Left renal cortex interstitium (tissue), 4 donors: ENCODE measurements at regions not wholly inside any gene's neighbourhood (a gene's known extent, or its start where the extent isn't known, plus 50 kb on each side); places are given as distances from the start of the nearest gene placed in this dataset.
"Not testable (repeated sequence)": the region's sequence is repeated elsewhere in the genome, so short reads cannot be mapped to it uniquely, and the experiment has no call there.

Experiments
- DNase-seq, 4 donors: peaks; one replicate each; pipeline ENCODE4 v3.0.0-alpha.2; 2013; ENCODE audit warnings: low read depth in 4 of 4, low spot score in 2 of 4, missing footprints in 1 of 4

DNA sequence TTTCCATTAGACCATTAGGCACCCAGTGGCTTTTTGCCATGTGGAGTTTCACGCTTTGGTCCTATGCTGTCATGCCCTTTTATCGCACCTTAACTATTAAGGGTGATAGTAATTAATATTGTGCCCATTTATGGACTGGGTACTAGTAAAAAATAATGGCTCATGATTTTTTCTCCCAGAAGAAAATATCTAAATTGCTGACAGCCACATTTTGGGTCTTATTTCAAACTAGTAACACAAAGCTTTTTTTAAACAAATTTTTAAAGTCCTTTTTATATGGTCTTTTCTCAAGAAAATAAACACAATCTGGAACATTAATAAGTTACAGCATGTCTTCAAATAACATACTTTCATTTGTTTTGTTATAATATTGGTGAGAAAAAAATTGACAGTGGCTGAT lies 179.7 kb downstream of the ANKRD7 start:
- DNase-seq, result no peak

- DNase-seq, result no peak
These were observed 193.9 kb downstream of the ANKRD7 start for GRCh38 chr7:118418433-118418832.

GRCh38 chr7:118420888-118421287 lies 196.4 kb downstream of the ANKRD7 start:
- no peak for DNase-seq

GRCh38 chr7:118429141-118429540 lies 204.6 kb downstream of the ANKRD7 start:
- no peak for DNase-seq

- no peak for DNase-seq
These were observed 212.2 kb downstream of the ANKRD7 start for GRCh38 chr7:118436663-118437062.

- not testable (repeated sequence) for DNase-seq
These were observed 224.5 kb downstream of the ANKRD7 start for GRCh38 chr7:118449030-118449429.

- DNase-seq, result no peak
These were observed 225.5 kb downstream of the ANKRD7 start for GRCh38 chr7:118449797-118450567.

GRCh38 chr7:118452128-118452527 lies 227.6 kb downstream of the ANKRD7 start:
- DNase-seq, result peak in 1 of 4 donors; percentile 1

GRCh38 chr7:118467381-118467780 lies 242.9 kb downstream of the ANKRD7 start:
- no peak for DNase-seq

DNA sequence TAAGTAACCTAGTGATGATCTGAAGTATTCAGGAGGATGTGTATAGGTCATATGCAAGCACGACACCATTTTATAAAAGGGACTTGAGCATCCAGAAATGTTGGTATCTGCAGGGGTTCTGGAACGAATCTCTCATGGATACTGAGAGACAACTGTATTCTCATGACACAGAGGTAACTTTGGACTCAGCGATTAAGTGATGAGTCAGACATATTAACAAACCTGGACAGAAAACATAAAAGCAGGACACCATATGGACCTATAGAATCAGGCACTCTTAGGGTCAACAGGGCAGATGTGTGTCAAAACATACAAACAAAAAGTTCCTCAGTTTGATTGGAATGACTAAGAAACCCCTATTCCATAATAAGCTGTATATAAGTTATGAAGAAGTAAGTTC lies 248.1 kb downstream of the ANKRD7 start:
- DNase-seq, result no peak

GRCh38 chr7:118473271-118473670 lies 248.8 kb downstream of the ANKRD7 start:
- no peak for DNase-seq

GRCh38 chr7:118476036-118476435 lies 251.5 kb downstream of the ANKRD7 start:
- no peak for DNase-seq

DNA sequence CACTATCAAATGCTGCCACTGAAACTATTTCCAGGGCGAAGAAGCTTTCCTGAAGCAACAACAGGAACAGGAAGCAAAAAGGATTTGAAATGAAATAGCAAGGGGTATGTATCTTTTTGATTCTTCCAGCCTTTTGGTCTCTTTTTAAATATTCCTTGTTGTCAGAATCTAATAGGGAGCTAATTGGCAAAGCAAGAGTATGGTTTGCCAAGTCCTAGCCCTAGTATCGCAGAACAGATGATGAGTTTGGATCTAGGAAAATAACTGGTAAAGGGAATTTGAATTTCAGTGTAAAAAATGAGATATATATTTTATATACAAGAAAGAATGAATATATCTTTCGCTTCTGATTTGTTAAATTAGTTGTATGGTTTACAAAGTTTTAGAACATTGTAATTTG lies 252.5 kb downstream of the ANKRD7 start:
- no peak for DNase-seq

DNA sequence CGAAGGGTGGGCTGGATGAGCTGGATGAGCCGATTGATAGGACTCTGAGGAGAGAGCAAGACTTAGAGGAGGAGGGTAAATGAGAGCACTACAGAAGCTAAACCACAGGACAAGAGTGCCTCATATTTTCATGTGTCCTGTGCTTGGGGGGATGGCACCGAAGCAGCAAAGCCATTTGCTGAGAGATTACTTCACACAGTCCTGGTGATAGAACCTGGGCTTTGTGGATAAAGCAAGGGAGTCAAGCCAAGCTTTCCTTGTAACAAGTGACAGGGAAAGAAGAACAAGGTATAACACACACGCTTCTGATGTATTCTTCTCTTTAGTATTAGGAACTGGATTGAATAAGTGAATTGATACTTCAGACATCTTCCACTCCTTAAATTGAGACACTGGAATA lies 253.7 kb downstream of the ANKRD7 start:
- DNase-seq, result no peak

- DNase-seq, result no peak
These were observed 254.4 kb downstream of the ANKRD7 start for GRCh38 chr7:118478931-118479330.

GRCh38 chr7:118492466-118492865 lies 268.0 kb downstream of the ANKRD7 start:
- no peak for DNase-seq

DNA sequence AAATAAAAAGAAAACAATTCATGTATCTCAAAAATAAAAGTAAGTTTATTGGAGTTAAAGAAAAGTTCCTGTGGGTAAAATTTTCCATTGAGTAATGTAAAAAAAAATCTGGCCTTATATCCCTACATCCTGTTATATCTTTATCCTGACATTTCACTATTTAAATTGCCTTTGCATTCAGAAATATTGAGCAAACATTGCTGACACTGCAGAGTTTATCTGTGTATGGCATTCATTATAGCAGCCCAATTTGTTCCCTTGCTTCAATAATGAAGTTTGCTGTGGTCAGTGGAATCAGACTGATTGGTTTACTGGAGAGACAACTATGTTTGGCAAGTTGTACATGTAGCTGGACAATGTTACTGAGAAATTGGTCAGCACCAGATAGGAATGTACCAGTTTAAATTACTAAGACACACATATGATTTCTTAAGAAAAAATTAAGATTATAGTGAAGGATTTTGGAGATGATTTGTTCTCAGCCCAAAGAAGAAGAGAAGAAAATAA lies 271.7 kb downstream of the ANKRD7 start:
- no peak for DNase-seq

DNA sequence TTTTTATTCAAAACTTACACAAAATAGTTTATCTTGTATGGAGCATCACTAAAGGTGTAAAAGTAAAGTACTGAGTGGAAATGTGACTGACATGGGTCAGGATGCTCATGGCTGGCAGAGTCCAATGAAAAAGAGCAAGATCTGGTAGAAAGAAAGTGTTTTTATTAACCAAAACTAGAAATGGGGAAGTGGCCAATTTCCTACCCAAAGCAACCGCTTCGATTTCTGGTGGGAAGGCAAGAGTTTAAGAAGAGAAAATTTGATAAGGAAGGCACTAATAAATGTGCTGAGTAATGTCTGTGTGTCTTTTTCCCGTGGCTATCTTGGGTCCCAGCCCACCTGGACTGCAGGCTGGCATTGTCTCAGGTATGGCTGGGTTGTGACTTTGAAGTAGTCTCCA lies 277.7 kb downstream of the ANKRD7 start:
- DNase-seq, result no peak

DNA sequence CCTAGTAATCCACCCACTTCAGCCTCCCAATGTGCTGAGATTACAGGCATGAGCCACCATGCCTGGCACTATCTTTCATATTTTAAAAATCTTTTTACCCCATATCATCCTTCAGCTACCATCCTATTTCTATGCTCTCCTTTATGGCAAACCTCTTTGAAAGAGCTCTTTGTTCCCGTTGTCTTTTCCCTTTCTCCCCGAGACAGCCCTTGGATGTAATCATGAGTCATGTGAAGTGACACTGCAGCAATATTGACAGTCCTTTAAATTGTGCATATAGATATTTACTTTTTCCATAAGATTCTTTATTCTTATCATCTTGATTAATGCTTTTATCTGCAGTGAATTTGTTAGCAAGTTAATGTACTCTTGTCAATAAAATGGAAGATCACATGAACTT lies 286.6 kb downstream of the ANKRD7 start:
- no peak for DNase-seq

GRCh38 chr7:118517275-118517674 lies 292.8 kb downstream of the ANKRD7 start:
- DNase-seq, result no peak

GRCh38 chr7:118525020-118525419 lies 300.5 kb downstream of the ANKRD7 start:
- DNase-seq, result no peak

GRCh38 chr7:118531566-118531965 lies 307.1 kb downstream of the ANKRD7 start:
- no peak for DNase-seq

- no peak for DNase-seq
These were observed 334.7 kb downstream of the ANKRD7 start for GRCh38 chr7:118559207-118559606.
